Skeletal muscle tissue (tissue), 3 donors: ENCODE measurements at regions not wholly inside any gene's neighbourhood (a gene's known extent, or its start where the extent isn't known, plus 50 kb on each side); places are given as distances from the start of the nearest gene placed in this dataset.
"Not testable (repeated sequence)": the region's sequence is repeated elsewhere in the genome, so short reads cannot be mapped to it uniquely, and the experiment has no call there.

Experiments
- H3K27ac ChIP-seq: one replicate; pipeline ENCODE4 v1.7.0; 2013; ENCODE audit warnings: mild to moderate bottlenecking, low read depth, low read length, inconsistent platforms
- H3K27me3 ChIP-seq, 3 donors: one replicate each; pipeline ENCODE4 v1.7.0; 2013; ENCODE audit warnings: low read length in 3 of 3; ENCODE audit not compliant: control insufficient read depth in 3 of 3, insufficient read depth in 3 of 3
- H3K36me3 ChIP-seq, 3 donors: one replicate each; pipeline ENCODE4 v1.7.0; 2013; ENCODE audit warnings: low read length in 3 of 3; ENCODE audit not compliant: control insufficient read depth in 3 of 3, insufficient read depth in 3 of 3
- H3K4me1 ChIP-seq, 3 donors: one replicate each; pipeline ENCODE4 v1.7.0; 2013; ENCODE audit warnings: low read length in 3 of 3, mild to moderate bottlenecking in 3 of 3; ENCODE audit not compliant: control insufficient read depth in 3 of 3, insufficient read depth in 3 of 3
- H3K4me3 ChIP-seq, 3 donors: one replicate each; pipeline ENCODE4 v1.7.0; 2013; ENCODE audit warnings: low read length in 3 of 3
- H3K9ac ChIP-seq, 3 donors: one replicate each; pipeline ENCODE4 v1.7.0; 2013; ENCODE audit warnings: low read length in 3 of 3, mild to moderate bottlenecking in 3 of 3, moderate library complexity in 2 of 3, low read depth in 1 of 3
- H3K9me3 ChIP-seq, 3 donors: one replicate each; pipeline ENCODE4 v1.7.0; 2013; ENCODE audit warnings: low read length in 3 of 3; ENCODE audit not compliant: control insufficient read depth in 3 of 3
- donor health status: Osteomylitis.

DNA sequence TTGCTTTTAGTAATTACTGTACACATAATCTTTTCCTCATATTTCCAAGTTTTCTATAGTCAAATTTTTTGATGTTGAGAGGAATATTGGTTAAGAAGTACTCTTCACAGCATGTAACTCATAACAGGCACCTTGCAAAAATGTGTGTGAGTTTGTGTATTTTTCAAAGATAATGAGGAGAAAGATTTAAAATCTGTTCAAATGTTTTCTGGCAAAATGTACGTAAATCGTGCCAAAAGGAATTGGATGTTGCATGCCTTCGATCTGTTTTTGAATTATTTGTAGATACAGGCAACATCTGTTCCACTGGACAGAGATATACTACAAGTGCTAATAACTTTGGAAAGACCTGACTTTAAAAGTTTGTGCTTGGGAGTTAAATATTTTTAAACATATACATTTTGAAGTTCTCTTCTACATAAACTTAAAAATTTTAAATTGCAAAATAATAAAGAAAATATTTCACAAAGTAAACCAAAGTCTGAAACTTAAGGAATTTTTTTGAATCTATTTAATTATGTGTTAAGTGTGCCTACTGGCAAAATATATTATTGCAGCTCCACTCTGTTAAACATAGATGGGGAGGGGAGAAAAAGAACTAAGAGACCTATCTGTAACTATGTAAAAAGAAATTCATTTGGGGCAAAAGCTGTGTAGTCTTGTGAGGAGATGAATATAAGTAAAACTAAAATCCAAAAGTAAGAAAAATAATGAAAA lies 133.5 kb upstream of the UBE2E3 start:
- Histone ChIP-seq H3K4me1 (no peaks in the 10 kb centered on the region), H3K9me3 (no peaks in the 10 kb centered on the region), H3K9ac (no peak overlapping the region), H3K4me3 (no peak overlapping the region), H3K27me3 (no peaks in the 10 kb centered on the region), H3K36me3 (no peaks in the 10 kb centered on the region), H3K27ac (no peak overlapping the region)

DNA sequence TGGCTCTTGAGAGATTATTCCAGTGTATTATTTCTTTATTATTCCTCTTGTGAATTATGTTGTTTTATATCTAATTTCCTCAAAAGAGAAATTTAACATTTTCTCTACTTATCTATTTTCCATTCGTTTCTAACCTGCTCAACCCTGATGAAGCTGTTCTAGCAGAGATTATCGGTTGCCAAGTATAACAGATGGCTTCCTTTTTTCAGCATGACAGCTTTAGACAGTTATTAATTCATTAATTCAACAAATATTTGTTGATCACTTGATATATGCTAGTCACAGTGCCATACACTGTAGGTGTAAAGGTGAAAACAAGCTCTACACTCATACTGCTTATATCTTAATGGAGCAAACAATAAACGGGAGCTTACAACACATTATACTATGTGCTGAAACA lies 137.9 kb upstream of the UBE2E3 start:
- H3K27me3 ChIP-seq: no peaks in the 10 kb centered on the region
- H3K9ac ChIP-seq: no peak overlapping the region
- H3K9me3 ChIP-seq: no peaks in the 10 kb centered on the region
- no peaks in the 10 kb centered on the region for H3K36me3 ChIP-seq
- H3K4me3 ChIP-seq: no peak overlapping the region
- H3K4me1 ChIP-seq: no peaks in the 10 kb centered on the region
- H3K27ac ChIP-seq: no peak overlapping the region

DNA sequence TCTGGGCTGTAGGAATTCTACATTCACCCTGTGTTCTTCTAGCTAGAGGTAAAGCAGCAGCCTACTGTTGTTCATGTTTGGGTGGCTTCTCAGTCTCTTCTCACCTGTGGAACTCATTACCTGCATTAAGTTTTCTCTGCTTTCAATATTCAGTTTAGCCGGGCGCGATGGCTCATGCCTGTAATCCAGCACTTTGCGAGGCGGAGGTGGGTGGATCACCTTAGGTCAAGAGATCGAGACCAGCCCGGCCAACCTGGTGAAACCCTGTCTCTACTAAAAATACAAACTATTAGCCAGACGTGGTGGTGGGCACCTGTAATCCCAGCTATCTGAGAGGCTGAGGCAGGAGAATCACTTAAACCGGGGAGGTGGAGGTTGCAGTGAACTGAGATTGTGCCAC lies 139.8 kb upstream of the UBE2E3 start:
- H3K4me1 ChIP-seq: no peaks in the 10 kb centered on the region
- no peak overlapping the region for H3K9ac ChIP-seq
- no peak overlapping the region for H3K4me3 ChIP-seq
- H3K9me3 ChIP-seq: no peaks in the 10 kb centered on the region
- no peak overlapping the region for H3K27ac ChIP-seq
- no peaks in the 10 kb centered on the region for H3K27me3 ChIP-seq
- no peaks in the 10 kb centered on the region for H3K36me3 ChIP-seq

DNA sequence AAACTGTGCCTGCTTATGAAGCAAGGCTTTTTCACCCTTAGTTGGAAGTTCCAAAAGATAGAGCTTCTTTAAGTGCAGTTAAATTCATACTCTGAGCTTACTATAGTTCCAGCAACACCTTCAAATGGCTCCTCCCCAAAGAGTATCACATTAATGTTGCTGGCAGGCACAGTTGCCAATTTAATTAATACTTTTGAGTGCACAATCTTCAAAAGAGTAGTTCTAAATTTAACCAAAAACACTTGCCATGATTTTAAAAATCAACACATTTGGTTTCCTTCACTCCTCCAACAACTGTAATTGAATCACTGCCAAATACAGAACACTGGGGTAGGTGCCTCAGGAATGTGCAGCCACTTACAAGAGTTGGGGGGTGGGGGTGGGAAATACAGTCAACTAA lies 150.6 kb upstream of the UBE2E3 start:
- Histone ChIP-seq H3K27ac (no peak overlapping the region), H3K9ac (no peak overlapping the region), H3K9me3 (no peaks in the 10 kb centered on the region), H3K4me3 (no peak overlapping the region), H3K4me1 (no peaks in the 10 kb centered on the region), H3K36me3 (no peaks in the 10 kb centered on the region), H3K27me3 (no peaks in the 10 kb centered on the region)

DNA sequence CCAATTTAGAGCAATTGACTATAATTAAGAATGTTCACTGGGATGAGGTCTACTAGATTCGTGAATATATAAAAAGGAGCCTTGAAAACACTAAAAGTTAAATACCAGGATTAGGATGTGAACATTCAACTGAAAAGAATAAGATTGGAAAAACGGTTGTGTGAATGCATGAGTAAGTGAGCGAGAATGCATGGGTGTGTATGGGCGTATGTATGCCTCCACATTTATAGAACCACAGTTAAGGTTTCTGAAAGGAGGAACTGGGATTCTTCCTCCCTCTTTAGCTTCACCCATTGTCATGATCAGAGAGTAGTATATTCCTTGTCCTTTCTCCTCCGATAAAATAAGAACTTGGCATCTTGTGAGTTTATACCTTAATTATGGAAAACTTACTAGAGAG lies 151.1 kb upstream of the UBE2E3 start:
- Histone ChIP-seq H3K27ac (no peak overlapping the region), H3K4me3 (no peak overlapping the region), H3K4me1 (no peaks in the 10 kb centered on the region), H3K9me3 (no peaks in the 10 kb centered on the region), H3K27me3 (no peaks in the 10 kb centered on the region), H3K9ac (no peak overlapping the region), H3K36me3 (no peaks in the 10 kb centered on the region)

DNA sequence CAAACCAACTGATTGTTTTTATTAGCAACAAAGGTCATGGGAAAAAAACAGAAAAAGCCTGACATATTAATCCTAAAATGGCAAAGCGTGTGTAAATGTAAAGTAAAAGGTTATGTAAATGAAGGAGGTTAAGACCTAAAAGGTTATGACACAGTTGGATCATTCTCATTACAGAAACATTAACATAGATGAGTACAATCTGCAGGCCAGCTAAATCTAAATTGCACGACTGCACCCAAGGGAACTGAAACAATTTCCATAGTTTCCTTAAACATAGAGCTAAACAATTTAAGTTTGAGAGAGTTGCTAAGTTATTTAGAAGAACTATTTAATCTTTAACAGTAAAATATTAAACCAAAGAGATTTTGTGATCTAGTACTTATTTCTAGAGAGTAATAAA lies 151.6 kb upstream of the UBE2E3 start:
- Histone ChIP-seq H3K9me3 (no peaks in the 10 kb centered on the region), H3K9ac (no peak overlapping the region), H3K27me3 (no peaks in the 10 kb centered on the region), H3K27ac (no peak overlapping the region), H3K36me3 (no peaks in the 10 kb centered on the region), H3K4me3 (no peak overlapping the region), H3K4me1 (no peaks in the 10 kb centered on the region)

DNA sequence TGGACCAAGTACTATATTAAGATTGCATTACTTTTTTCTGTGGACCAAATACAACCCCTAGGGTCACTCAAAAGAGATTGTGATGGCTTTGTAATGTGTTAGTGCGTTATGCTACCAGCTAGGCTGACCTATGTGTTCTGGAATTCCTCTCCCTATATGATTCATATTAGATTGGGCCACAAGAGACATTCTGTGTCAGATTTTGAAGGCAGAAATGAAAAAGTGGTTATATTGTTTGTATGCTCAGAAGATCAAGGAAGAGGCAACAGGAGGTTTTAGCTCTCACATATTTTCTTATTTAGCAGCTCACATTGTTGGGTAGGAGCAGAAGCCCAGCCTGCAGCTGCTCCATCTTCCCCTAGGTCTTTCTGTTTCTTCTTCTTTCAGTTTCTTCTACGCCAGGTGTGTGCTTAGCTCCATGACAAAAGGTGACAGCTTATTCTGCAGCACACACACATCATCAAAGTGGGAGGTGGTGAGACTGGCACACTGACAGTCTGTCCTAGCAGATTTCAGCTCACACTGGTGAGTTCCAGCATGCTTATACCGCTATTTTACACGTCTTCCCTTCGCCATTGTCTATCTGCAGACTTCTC lies 156.8 kb upstream of the UBE2E3 start:
- H3K9me3 ChIP-seq: no peaks in the 10 kb centered on the region
- no peak overlapping the region for H3K4me3 ChIP-seq
- no peak overlapping the region for H3K9ac ChIP-seq
- H3K36me3 ChIP-seq: no peaks in the 10 kb centered on the region
- no peak overlapping the region for H3K27ac ChIP-seq
- no peaks in the 10 kb centered on the region for H3K4me1 ChIP-seq
- H3K27me3 ChIP-seq: no peaks in the 10 kb centered on the region

DNA sequence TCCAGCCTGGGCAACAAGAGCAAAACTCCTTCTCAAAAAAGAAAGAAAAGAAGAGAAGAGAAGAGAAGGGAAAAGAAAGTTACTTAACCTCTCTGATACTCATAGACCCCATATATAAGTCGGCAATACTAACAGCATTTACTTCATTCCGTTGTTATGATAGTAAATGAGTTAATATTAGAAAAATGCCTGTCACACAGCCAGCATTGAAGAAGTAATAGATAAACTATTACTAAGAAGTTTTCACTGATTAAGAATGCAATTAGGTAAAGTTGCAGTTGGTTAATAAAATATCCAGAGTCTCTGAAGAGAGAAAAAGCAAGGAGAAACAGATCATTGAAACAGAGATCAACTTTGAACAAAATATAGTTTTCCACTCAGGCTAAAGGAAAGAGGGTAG lies 161.3 kb upstream of the UBE2E3 start:
- H3K27ac ChIP-seq: no peak overlapping the region
- no peaks in the 10 kb centered on the region for H3K27me3 ChIP-seq
- H3K36me3 ChIP-seq: no peaks in the 10 kb centered on the region
- no peaks in the 10 kb centered on the region for H3K4me1 ChIP-seq
- H3K9me3 ChIP-seq: peaks cover 0 to 3% (median 0%) of the 10 kb centered on the region in 3 donors
- H3K9ac ChIP-seq: no peak overlapping the region
- no peak overlapping the region for H3K4me3 ChIP-seq

DNA sequence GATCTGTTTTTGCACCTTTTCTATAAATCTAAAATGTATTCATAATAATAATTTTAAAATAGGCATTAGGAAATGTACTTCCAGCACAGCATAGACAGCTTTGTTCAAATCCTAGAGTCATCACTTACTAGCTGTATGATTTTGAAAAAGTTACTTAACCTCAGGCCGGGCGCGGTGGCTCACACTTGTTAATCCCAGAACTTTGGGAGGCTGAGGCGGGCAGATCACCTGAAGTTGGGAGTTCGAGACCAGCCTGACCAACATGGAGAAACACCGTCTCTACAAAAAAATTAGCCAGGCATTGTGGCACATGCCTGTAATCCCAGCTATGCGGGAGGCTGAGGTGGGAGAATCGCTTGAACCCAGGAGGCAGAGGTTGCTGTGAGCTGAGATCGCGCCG lies 161.7 kb upstream of the UBE2E3 start:
- H3K27me3 ChIP-seq, H3K27ac ChIP-seq, H3K9me3 ChIP-seq, H3K4me1 ChIP-seq, H3K36me3 ChIP-seq, H3K9ac ChIP-seq, H3K4me3 ChIP-seq: not testable (repeated sequence)

DNA sequence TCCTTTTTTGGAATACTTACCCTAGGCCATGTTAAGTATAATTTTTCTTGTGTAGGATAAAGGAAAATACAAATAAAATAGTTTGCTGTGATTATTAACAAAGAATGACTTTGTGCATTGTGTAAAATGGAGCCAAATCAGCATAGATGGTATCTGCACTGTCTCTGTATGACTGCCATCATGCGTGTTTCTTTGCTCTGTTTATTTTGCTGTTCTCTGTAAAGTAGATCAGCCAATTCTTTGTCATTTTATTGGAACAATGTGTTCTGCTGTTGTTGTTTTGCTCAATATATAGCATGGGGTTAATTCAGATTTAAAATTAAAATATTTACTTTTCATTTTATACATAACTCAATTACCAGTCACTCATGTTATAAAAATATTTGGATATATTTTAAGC lies 181.3 kb upstream of the UBE2E3 start:
- no peak overlapping the region for H3K27ac ChIP-seq
- H3K9ac ChIP-seq: no peak overlapping the region
- no peaks in the 10 kb centered on the region for H3K4me1 ChIP-seq
- no peaks in the 10 kb centered on the region for H3K36me3 ChIP-seq
- no peaks in the 10 kb centered on the region for H3K27me3 ChIP-seq
- H3K9me3 ChIP-seq: no peaks in the 10 kb centered on the region
- H3K4me3 ChIP-seq: no peak overlapping the region
